ENCODE measurements at regions not wholly inside any gene's neighbourhood (a gene's known extent, or its start where the extent isn't known, plus 50 kb on each side); places are given as distances from the start of the nearest gene placed in this dataset.

- no peak for TF ChIP-seq CTCF (conservative IDR thresholded peaks at IDR 0.05; ENCODE audit: low read length)
- no peak for TF ChIP-seq EZH2phosphoT487 (IDR thresholded peaks at IDR 0.05; ENCODE audit: borderline replicate concordance, low read depth, low read length)
Observed at GRCh38 chr4:153151535-153152455, 52.4 kb upstream of the TRIM2 start.

Measured in OCI-LY7 (cell line).